ENCODE measurements at regions not wholly inside any gene's neighbourhood (a gene's known extent, or its start where the extent isn't known, plus 50 kb on each side); places are given as distances from the start of the nearest gene placed in this dataset.
"Not testable (repeated sequence)": the region's sequence is repeated elsewhere in the genome, so short reads cannot be mapped to it uniquely, and the experiment has no call there.

GRCh38 chr2:87540242-87540641, 207.6 kb upstream of the PLGLB2 start:
- DNase-seq = not testable (repeated sequence)

- TF ChIP-seq POLR2A (IDR thresholded peaks at IDR 0.05; ENCODE audit: low read length) = peak; percentile 30
- not testable (repeated sequence) for DNase-seq
These were observed 205.2 kb upstream of the PLGLB2 start for GRCh38 chr2:87542599-87543174.

GRCh38 chr2:87543797-87544196, 204.1 kb upstream of the PLGLB2 start:
- not testable (repeated sequence) for DNase-seq

- DNase-seq = not testable (repeated sequence)
These were observed 200.8 kb upstream of the PLGLB2 start for GRCh38 chr2:87547106-87547505.

GRCh38 chr2:87547966-87548365, 199.9 kb upstream of the PLGLB2 start:
- not testable (repeated sequence) for DNase-seq

- not testable (repeated sequence) for DNase-seq
These were observed 199.0 kb upstream of the PLGLB2 start for GRCh38 chr2:87548681-87549536.

GRCh38 chr2:87549561-87550202, 198.2 kb upstream of the PLGLB2 start:
- not testable (repeated sequence) for DNase-seq

- DNase-seq = not testable (repeated sequence)
These were observed 193.2 kb upstream of the PLGLB2 start for GRCh38 chr2:87554678-87555077.

- not testable (repeated sequence) for DNase-seq
These were observed 192.8 kb upstream of the PLGLB2 start for GRCh38 chr2:87555082-87555481.

- not testable (repeated sequence) for DNase-seq
These were observed 188.9 kb upstream of the PLGLB2 start for GRCh38 chr2:87559001-87559400.

GRCh38 chr2:87559735-87560134, 188.2 kb upstream of the PLGLB2 start:
- not testable (repeated sequence) for DNase-seq

GRCh38 chr2:87565116-87565515, 182.8 kb upstream of the PLGLB2 start:
- not testable (repeated sequence) for DNase-seq

- not testable (repeated sequence) for DNase-seq
These were observed 181.4 kb upstream of the PLGLB2 start for GRCh38 chr2:87566531-87566930.

GRCh38 chr2:87567093-87567492, 180.8 kb upstream of the PLGLB2 start:
- not testable (repeated sequence) for DNase-seq

GRCh38 chr2:87567912-87568311, 180.0 kb upstream of the PLGLB2 start:
- not testable (repeated sequence) for DNase-seq

- not testable (repeated sequence) for DNase-seq
These were observed 179.2 kb upstream of the PLGLB2 start for GRCh38 chr2:87568554-87569278.

- not testable (repeated sequence) for DNase-seq
These were observed 178.0 kb upstream of the PLGLB2 start for GRCh38 chr2:87569689-87570397.

GRCh38 chr2:87571889-87572465, 175.9 kb upstream of the PLGLB2 start:
- not testable (repeated sequence) for DNase-seq

- DNase-seq = not testable (repeated sequence)
These were observed 175.0 kb upstream of the PLGLB2 start for GRCh38 chr2:87572906-87573305.

GRCh38 chr2:87573386-87574192, 174.3 kb upstream of the PLGLB2 start:
- DNase-seq = not testable (repeated sequence)
